Bronchial epithelial cell (primary cell): ENCODE measurements at regions not wholly inside any gene's neighbourhood (a gene's known extent, or its start where the extent isn't known, plus 50 kb on each side); places are given as distances from the start of the nearest gene placed in this dataset.

Experiments used
- DNase-seq: peaks from one replicate; pipeline ENCODE4 v3.0.0-alpha.2; 2010; ENCODE audit warnings: low read depth
- FAIRE-seq: peaks from 2 replicates; lab custom pipeline; 2011; peaks lifted over from hg19 to GRCh38; lab: Jason Lieb, UNC
- H3K27me3 ChIP-seq: 2 replicates; pipeline ENCODE4 v1.5.1; 2011; ENCODE audit warnings: low read length; ENCODE audit not compliant: control insufficient read depth, insufficient read depth
- H3K36me3 ChIP-seq: 2 replicates; pipeline ENCODE4 v1.5.1; 2011; ENCODE audit warnings: low read length; ENCODE audit not compliant: control insufficient read depth, insufficient read depth
- H3K4me3 ChIP-seq: 2 replicates; pipeline ENCODE4 v1.5.1; 2011; ENCODE audit warnings: mild to moderate bottlenecking, low read depth, low read length, control low read depth
- TF ChIP-seq, protein P1 (sequence below): IDR thresholded peaks from 2 replicates; pipeline ENCODE4 v1.5.1; 2011; ENCODE audit warnings: mild to moderate bottlenecking, moderate library complexity, low read length, control low read depth, inconsistent platforms; ENCODE audit not compliant: insufficient read depth, severe bottlenecking

- TF ChIP-seq, protein P1, sequence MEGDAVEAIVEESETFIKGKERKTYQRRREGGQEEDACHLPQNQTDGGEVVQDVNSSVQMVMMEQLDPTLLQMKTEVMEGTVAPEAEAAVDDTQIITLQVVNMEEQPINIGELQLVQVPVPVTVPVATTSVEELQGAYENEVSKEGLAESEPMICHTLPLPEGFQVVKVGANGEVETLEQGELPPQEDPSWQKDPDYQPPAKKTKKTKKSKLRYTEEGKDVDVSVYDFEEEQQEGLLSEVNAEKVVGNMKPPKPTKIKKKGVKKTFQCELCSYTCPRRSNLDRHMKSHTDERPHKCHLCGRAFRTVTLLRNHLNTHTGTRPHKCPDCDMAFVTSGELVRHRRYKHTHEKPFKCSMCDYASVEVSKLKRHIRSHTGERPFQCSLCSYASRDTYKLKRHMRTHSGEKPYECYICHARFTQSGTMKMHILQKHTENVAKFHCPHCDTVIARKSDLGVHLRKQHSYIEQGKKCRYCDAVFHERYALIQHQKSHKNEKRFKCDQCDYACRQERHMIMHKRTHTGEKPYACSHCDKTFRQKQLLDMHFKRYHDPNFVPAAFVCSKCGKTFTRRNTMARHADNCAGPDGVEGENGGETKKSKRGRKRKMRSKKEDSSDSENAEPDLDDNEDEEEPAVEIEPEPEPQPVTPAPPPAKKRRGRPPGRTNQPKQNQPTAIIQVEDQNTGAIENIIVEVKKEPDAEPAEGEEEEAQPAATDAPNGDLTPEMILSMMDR = no peak
- no peak for FAIRE-seq
Observed at GRCh38 chr2:22382479-22383169, 1002.4 kb upstream of the KLHL29 start.

GRCh38 chr2:22397847-22398246 lies 987.1 kb upstream of the KLHL29 start:
- no peaks in the 10 kb centered on the region for H3K36me3 ChIP-seq
- DNase-seq (no peak), FAIRE-seq (no peak)
- no peaks in the 10 kb centered on the region for H3K27me3 ChIP-seq
- TF ChIP-seq, protein P1 = no peak
- H3K4me3 ChIP-seq = no peak overlapping the region

More at GRCh38 chr2:22382479-22383169, 1002.4 kb upstream of the KLHL29 start:
- Histone ChIP-seq H3K36me3 (no peaks in the 10 kb centered on the region), H3K27me3 (no peaks in the 10 kb centered on the region), H3K4me3 (no peak overlapping the region)
- DNase-seq = no peak

GRCh38 chr2:22403748-22404147 lies 981.2 kb upstream of the KLHL29 start:
- Histone ChIP-seq H3K27me3 (no peaks in the 10 kb centered on the region), H3K4me3 (no peak overlapping the region), H3K36me3 (no peaks in the 10 kb centered on the region)
- TF ChIP-seq, protein P1 = no peak
- DNase-seq = no peak
- no peak for FAIRE-seq

DNA sequence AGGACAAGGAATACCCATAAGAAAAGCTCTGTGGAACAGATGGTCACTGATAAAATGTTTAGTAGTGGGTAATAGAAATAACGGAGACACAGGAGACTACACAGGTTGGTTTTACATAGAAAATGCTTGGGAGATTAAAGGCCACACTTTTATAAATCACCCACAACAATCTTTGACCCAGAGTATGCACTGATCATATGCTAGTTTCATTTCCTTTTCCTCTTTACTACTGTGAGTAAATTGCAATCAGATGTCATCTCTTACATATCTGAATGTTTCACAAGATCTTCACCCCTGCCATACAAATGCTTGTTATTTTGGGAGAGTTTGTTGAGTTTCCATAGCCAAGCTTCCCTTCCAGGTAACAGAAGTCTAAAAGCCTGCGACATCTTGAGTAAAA lies 978.4 kb upstream of the KLHL29 start:
- H3K36me3 ChIP-seq = no peaks in the 10 kb centered on the region
- H3K4me3 ChIP-seq = no peak overlapping the region
- FAIRE-seq (no peak), DNase-seq (no peak)
- H3K27me3 ChIP-seq = no peaks in the 10 kb centered on the region
- TF ChIP-seq, protein P1 = no peak

- Histone ChIP-seq H3K27me3 (no peaks in the 10 kb centered on the region), H3K36me3 (no peaks in the 10 kb centered on the region), H3K4me3 (no peak overlapping the region)
- no peak for DNase-seq
- TF ChIP-seq, protein P1 = no peak
- FAIRE-seq = no peak
Observed at GRCh38 chr2:22420076-22420475, 964.9 kb upstream of the KLHL29 start.

GRCh38 chr2:22442051-22442450 lies 942.9 kb upstream of the KLHL29 start:
- Histone ChIP-seq H3K27me3 (no peaks in the 10 kb centered on the region), H3K36me3 (no peaks in the 10 kb centered on the region), H3K4me3 (no peak overlapping the region)
- FAIRE-seq = no peak
- TF ChIP-seq, protein P1 = no peak
- DNase-seq = no peak
